ENCODE measurements at regions not wholly inside any gene's neighbourhood (a gene's known extent, or its start where the extent isn't known, plus 50 kb on each side); places are given as distances from the start of the nearest gene placed in this dataset.
A peak's percentile ranks its signal among the peaks of the same experiment; 100 is the strongest.
"Not testable (repeated sequence)": the region's sequence is repeated elsewhere in the genome, so short reads cannot be mapped to it uniquely, and the experiment has no call there.

DNA sequence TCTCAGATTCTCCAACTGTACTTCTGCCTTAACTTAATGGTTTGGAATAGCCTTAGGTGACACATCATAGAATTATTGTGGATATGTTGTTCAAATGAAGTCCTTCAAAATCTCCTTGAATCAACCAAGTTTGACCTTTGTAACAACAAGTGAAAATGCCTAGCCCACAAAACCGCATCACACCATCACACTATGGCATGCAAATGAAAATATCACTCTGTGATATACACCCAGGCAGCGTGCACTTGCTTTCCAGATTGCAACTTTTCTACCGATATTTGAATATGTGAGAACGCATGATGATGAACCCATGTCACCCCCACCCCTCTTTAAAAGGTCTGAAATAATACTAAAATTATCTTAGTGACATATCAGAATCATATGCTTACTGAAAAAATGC lies 656.7 kb downstream of the GABRG1 start:
- DNase-seq: no peak

- not testable (repeated sequence) for DNase-seq
Observed at GRCh38 chr4:45460157-45460556, 663.7 kb downstream of the GABRG1 start.

GRCh38 chr4:45455217-45455616 lies 668.6 kb downstream of the GABRG1 start:
- no peak for DNase-seq

DNA sequence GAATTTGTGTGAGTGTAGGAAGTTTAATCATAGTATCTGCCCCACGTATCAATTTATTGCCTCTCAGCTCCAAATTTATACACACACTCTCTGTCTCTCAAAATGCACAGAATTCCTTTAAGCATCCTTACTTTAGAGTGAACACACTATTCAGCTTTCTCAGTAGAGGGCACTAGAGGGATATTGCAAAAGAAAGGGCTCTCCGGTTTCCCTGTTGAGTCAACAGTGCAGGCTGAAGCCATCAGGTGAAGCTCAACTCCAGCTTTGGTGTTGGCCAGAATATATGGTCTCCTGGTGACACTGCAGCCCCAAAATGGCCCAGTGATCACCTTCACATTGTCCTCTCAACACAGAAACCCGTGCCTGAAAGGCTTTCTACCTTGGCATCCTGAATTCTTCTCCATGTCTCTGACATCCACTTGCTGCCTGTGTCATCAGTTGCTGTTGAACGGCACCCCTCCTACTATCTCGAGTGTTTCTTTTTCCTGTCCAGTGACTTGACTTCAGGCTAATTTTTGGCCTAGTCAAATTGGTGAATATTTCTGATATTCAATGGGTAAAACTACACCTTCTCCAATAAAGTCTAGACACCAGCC lies 670.5 kb downstream of the GABRG1 start:
- peak; percentile 32 for DNase-seq

DNA sequence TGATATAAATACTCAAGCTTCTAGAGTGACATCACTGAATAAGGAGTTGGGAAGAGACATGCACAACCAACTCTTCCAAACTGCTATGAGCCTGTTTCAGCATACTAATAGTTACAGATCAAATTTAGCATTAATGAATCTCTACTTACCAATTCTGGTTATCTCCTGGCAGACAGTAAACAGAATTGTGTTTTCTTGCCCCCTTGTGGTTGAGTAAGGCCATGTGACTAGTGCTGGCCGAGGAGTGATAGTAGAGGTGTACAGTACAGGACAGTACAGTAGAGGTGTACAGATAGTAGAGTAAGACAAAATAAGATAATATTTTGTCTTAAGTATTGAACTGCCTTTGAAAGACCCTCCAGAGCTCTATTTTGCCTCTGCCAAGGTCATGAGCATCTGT lies 681.4 kb downstream of the GABRG1 start:
- no peak for DNase-seq

- no peak for DNase-seq
Observed at GRCh38 chr4:45438047-45438446, 685.8 kb downstream of the GABRG1 start.

DNA sequence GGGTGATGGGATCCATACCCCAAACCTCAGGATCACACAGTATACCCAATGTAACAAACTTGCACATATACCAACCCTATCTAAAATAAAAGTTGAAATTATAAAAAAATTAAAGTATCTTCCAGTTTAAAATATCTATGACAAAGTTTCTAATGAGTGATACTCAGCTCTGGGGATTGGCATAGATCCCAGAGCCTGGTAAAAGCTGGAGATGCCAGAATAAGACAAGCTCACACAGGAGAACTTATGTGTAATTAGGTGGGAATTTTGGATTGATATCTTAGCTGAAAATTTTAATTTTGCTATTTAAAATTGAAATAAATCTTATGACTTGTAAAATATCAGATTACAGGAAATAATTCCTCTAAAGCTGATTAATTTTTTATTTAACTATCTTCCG lies 686.5 kb downstream of the GABRG1 start:
- DNase-seq: no peak

GRCh38 chr4:45425135-45425534 lies 698.7 kb downstream of the GABRG1 start:
- DNase-seq: no peak

DNA sequence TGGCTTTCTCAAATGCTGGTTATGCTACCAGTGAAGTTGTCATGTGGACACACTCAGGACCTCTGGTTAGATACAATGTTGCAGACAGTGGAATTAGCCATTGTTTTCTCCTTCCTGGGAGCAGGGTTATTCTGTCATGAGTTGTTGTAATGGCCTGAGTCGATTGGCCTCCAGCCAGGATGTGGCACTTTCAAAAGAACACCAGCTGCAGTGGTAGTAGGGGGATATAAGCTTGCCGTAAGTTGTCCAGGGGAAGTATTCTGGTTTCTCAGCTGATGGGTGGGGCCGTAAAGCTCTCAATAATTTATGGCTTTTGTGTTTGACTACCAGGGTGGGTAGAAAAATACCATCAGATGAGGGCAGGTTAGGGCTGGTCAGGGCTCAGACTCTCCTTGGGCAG lies 697.5 kb upstream of the GNPDA2 start:
- no peak for DNase-seq

GRCh38 chr4:45420091-45420674 lies 693.8 kb upstream of the GNPDA2 start:
- not testable (repeated sequence) for DNase-seq

GRCh38 chr4:45410701-45411210 lies 684.4 kb upstream of the GNPDA2 start:
- DNase-seq: no peak

DNA sequence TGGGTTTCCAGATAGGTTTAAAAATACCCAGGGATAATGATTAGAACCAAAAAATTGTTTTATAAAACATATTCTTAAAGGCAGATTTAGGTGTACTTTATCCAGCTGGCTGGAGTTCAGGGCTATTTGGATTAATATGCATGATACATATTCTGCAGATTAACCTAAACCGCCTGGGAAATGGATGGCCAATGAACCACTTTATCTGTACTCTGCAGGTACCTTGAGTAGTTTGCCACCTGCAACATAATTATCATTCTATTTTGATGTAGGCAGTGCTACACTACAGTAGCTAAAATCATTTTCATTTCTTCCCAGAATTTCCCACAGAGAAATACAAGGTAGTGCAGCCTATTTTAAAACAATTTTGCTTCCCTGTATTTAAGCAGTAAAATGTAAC lies 683.2 kb upstream of the GNPDA2 start:
- peak; percentile 35 for DNase-seq

DNA sequence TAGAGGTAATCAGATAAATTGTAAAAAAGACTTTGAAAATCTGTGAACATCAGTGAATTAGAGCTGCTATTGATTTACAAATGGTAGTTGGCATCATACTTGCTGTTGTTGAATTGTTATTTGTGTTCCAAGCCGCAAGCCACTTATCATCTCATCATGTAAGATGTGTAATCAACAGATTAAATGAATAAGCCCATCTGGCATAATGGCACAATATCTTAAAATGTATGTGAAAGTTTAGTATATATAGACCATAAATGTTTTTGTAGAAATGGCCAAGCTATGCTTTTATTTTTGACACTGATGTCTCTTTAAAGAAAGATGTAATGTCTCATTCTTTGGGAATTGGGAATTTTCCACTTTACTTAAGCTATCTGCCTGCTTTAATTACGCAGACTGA lies 682.6 kb upstream of the GNPDA2 start:
- DNase-seq: peak; percentile 0

DNA sequence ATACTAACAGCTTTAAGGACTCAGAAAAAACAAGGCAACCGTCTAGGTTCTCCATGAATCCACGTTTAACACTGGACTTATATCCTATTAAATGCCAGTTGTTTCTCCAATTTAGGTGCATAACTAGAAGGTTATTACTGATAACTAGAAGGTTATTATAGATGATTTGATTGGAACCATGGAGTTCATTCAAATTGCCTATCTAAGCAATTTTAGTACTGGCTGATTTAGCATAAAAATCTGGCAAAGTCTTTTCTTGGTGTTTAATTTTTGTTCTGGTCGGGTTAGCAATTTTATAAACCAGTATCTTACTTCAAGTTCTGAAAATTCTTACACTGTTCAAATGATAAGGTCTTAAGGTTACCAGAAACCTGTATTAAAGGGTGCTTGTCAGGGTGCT lies 672.8 kb upstream of the GNPDA2 start:
- no peak for DNase-seq

- no peak for DNase-seq
Observed at GRCh38 chr4:45385306-45385705, 659.0 kb upstream of the GNPDA2 start.

GRCh38 chr4:45370408-45370807 lies 644.1 kb upstream of the GNPDA2 start:
- no peak for DNase-seq

DNA sequence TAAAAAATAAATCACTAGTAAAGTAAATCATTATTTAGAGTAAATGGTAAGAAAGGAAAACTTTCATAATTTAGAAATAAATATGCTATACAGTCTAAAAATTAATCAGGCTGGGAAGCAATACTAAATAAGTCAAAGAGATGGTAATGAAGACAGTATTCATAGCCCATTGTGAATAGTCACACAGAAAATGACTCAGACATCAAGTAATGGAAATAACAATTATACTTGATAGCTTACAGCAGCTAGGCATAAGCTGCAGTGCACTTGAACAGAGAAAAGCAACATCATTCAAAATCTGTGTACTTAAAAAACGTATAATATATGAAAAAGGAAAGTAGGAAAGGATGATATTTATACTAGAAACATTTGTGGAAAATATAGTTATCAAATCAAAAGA lies 642.5 kb upstream of the GNPDA2 start:
- no peak for DNase-seq

GRCh38 chr4:45363931-45364330 lies 637.6 kb upstream of the GNPDA2 start:
- no peak for DNase-seq

DNA sequence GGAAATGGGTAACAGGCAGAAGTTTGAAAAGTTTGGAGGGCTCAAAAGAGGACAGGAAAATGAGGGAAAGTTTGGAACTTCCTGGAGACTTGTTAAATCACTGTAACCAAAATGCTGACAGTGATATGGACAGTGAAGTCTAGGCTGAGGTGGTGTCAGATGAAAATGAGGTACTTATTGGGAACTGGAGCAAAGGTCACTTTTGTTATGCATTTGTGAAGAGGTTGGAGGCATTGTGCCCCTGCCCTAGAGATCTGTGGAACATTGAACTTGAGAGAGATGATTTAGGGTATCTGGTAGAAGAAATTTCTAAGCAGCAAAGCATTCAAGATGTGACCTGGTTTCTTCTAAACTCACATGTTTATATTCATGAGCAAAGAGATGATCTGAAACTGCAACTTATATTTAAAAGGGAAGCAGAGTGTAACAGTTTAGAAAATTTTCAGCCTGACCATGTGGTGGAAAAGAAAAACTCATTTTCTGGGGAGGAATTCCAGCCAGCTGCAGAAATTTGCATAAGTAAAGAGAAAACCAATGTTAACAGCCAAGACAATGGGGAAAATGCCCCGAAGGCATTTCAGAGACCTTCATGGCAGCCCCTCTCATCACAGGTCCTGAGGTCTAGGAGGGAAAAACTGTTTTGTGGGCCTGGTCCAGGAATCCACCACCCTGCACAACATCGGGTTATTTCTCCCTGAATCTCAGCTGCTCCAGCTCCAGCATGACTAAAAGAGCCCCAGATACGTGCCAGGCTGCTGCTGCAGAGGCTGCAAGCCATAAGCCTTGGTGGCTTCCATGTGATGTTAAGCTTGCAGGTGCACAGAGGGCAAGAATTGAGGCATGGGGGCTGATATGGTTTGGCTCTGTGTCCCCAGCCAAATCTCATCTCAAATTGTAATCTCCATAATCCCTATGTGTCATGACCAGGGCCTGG lies 632.5 kb upstream of the GNPDA2 start:
- DNase-seq: no peak

- no peak for DNase-seq
Observed at GRCh38 chr4:45353161-45353560, 626.8 kb upstream of the GNPDA2 start.

DNA sequence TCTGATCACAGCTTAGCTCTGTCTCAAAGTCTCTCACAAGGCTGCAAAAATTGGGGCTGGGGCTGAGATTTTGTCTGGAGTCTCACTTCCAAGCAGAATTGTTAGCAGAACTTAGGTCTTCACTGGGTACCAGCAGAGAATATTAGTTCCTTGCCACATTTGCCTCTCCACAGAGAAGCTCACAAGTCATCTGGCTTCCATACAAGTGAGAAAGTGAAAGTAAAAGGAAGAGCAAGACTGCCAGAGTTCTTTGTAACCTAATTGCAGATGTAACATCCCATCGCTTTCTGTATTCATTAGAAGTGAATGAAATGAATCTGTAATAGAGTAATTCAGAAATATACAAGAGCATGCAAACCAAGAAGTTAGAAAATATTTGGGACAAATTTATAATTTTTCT lies 624.1 kb upstream of the GNPDA2 start:
- DNase-seq: no peak

- no peak for DNase-seq
Observed at GRCh38 chr4:45349859-45350258, 623.5 kb upstream of the GNPDA2 start.

GRCh38 chr4:45346816-45347435 lies 620.6 kb upstream of the GNPDA2 start:
- no peak for DNase-seq
